H9 (cell line): ENCODE measurements at regions not wholly inside any gene's neighbourhood (a gene's known extent, or its start where the extent isn't known, plus 50 kb on each side); places are given as distances from the start of the nearest gene placed in this dataset.

ENCODE experiments used
- DNase-seq: peaks from one replicate; pipeline ENCODE4 v3.0.0-alpha.2; 2017
- H2AFZ ChIP-seq: one replicate; pipeline ENCODE4 v1.6.1; 2013; ENCODE audit warnings: mild to moderate bottlenecking, low read length, control low read depth, moderate library complexity
- H2AK5ac ChIP-seq: 2 replicates; pipeline ENCODE4 v1.6.1; 2013; ENCODE audit warnings: low read length, control low read depth, mixed read lengths; ENCODE audit not compliant: insufficient read length
- H2BK120ac ChIP-seq: one replicate; pipeline ENCODE4 v1.6.1; 2013; ENCODE audit warnings: low read depth, mild to moderate bottlenecking, low read length, control low read depth, inconsistent platforms; ENCODE audit not compliant: poor library complexity, severe bottlenecking
- H2BK12ac ChIP-seq: 2 replicates; pipeline ENCODE4 v1.6.1; 2013; ENCODE audit warnings: low read length, control low read depth, mixed read lengths, low read depth; ENCODE audit not compliant: insufficient read length
- H2BK15ac ChIP-seq: 2 replicates; pipeline ENCODE4 v1.6.1; 2013; ENCODE audit warnings: low read depth, low read length, control low read depth
- H2BK20ac ChIP-seq: one replicate; pipeline ENCODE4 v1.6.1; 2013; ENCODE audit warnings: low read depth, mild to moderate bottlenecking, low read length, control low read depth, inconsistent platforms; ENCODE audit not compliant: poor library complexity, severe bottlenecking
- H2BK5ac ChIP-seq: 2 replicates; pipeline ENCODE4 v1.6.1; 2013; ENCODE audit warnings: low read length, control low read depth, mixed read lengths; ENCODE audit not compliant: insufficient read length
- H3K14ac ChIP-seq: 2 replicates; pipeline ENCODE4 v1.6.1; 2013; ENCODE audit warnings: low read length, control low read depth; ENCODE audit not compliant: insufficient read depth
- H3K18ac ChIP-seq: 2 replicates; pipeline ENCODE4 v1.6.1; 2013; ENCODE audit warnings: low read depth, mild to moderate bottlenecking, mixed read lengths, low read length, control low read depth; ENCODE audit not compliant: insufficient read length
- H3K23ac ChIP-seq: 2 replicates; pipeline ENCODE4 v1.6.1; 2013; ENCODE audit warnings: low read length, control low read depth, mixed read lengths, low read depth; ENCODE audit not compliant: insufficient read length
- H3K23me2 ChIP-seq: 2 replicates; pipeline ENCODE4 v1.6.1; 2013; ENCODE audit warnings: low read depth, mild to moderate bottlenecking, mixed read lengths, low read length, control low read depth; ENCODE audit not compliant: insufficient read length, poor library complexity, severe bottlenecking
- H3K27ac ChIP-seq: 2 replicates; pipeline ENCODE4 v1.5.1; 2013; ENCODE audit warnings: low read length, control low read depth, mixed read lengths, low read depth; ENCODE audit not compliant: insufficient read length
- H3K27me3 ChIP-seq: 2 replicates; pipeline ENCODE4 v1.6.1; 2013; ENCODE audit warnings: low read length, control low read depth, inconsistent platforms; ENCODE audit not compliant: insufficient read depth
- H3K4ac ChIP-seq: 2 replicates; pipeline ENCODE4 v1.6.1; 2013; ENCODE audit warnings: low read depth, mild to moderate bottlenecking, control low read depth, inconsistent platforms, low read length, moderate library complexity
- H3K4me1 ChIP-seq: 2 replicates; pipeline ENCODE4 v1.6.1; 2013; ENCODE audit warnings: low read length, control low read depth, inconsistent platforms; ENCODE audit not compliant: insufficient read depth
- H3K4me2 ChIP-seq: 2 replicates; pipeline ENCODE4 v1.6.1; 2013; ENCODE audit warnings: low read length, control low read depth, mixed read lengths; ENCODE audit not compliant: insufficient read length, insufficient read depth
- H3K56ac ChIP-seq: 2 replicates; pipeline ENCODE4 v1.6.1; 2013; ENCODE audit warnings: low read depth, mild to moderate bottlenecking, mixed read lengths, low read length, control low read depth; ENCODE audit not compliant: insufficient read length
- H3K79me1 ChIP-seq: 2 replicates; pipeline ENCODE4 v1.6.1; 2013; ENCODE audit warnings: low read depth, mild to moderate bottlenecking, moderate library complexity, low read length, control low read depth, inconsistent platforms; ENCODE audit not compliant: insufficient read depth, poor library complexity, severe bottlenecking
- H3K79me2 ChIP-seq: 2 replicates; pipeline ENCODE4 v1.6.1; 2013; ENCODE audit warnings: low read length, control low read depth, inconsistent platforms; ENCODE audit not compliant: insufficient read depth
- H3K9ac ChIP-seq: 2 replicates; pipeline ENCODE4 v1.6.1; 2013; ENCODE audit warnings: low read length, control low read depth, mixed read lengths; ENCODE audit not compliant: insufficient read length; ENCODE audit errors: extremely low read depth
- H3K9me3 ChIP-seq: one replicate; pipeline ENCODE4 v1.6.1; 2013; ENCODE audit warnings: low read depth, low read length, inconsistent platforms; ENCODE audit not compliant: control insufficient read depth
- H3T11ph ChIP-seq: one replicate; pipeline ENCODE4 v1.6.1; 2013; ENCODE audit warnings: mild to moderate bottlenecking, low read length, control low read depth, inconsistent platforms
- H4K20me1 ChIP-seq: one replicate; pipeline ENCODE4 v1.6.1; 2013; ENCODE audit not compliant: control insufficient read depth, insufficient read length, insufficient read depth
- H4K5ac ChIP-seq: 2 replicates; pipeline ENCODE4 v1.6.1; 2013; ENCODE audit warnings: low read depth, mild to moderate bottlenecking, mixed read lengths, low read length, control low read depth; ENCODE audit not compliant: insufficient read length
- H4K8ac ChIP-seq: replicated peaks from 2 replicates; pipeline ENCODE4 v1.6.1; 2013; ENCODE audit warnings: low read length, control low read depth, mixed read lengths, low read depth; ENCODE audit not compliant: insufficient read length
- H4K91ac ChIP-seq: 2 replicates; pipeline ENCODE4 v1.6.1; 2013; ENCODE audit warnings: low read depth, mild to moderate bottlenecking, moderate library complexity, mixed read lengths, low read length, control low read depth; ENCODE audit not compliant: insufficient read length
- H3K27ac Mint-ChIP-seq, 3 experiments: 2 replicates in 2 of 3; 3 replicates in 1 of 3; pipeline ENCODE4 v1.8.0; 2020 to 2021; ENCODE audit warnings: mixed read lengths in 3 of 3, mild to moderate bottlenecking in 1 of 3, moderate library complexity in 1 of 3
- H3K27me3 Mint-ChIP-seq: 2 replicates; pipeline ENCODE4 v1.8.0; 2021; ENCODE audit warnings: low read depth, mild to moderate bottlenecking, moderate library complexity, mixed read lengths
- H3K36me3 Mint-ChIP-seq, 3 experiments: 2 replicates in 2 of 3; 3 replicates in 1 of 3; pipeline ENCODE4 v1.8.0; 2020 to 2021; ENCODE audit warnings: low read depth in 3 of 3, mixed read lengths in 3 of 3; ENCODE audit not compliant: insufficient read depth in 1 of 3
- H3K4me1 Mint-ChIP-seq, 2 experiments: 2 replicates each; pipeline ENCODE4 v1.8.0; 2020; ENCODE audit warnings: mixed read lengths in 2 of 2
- H3K4me3 Mint-ChIP-seq, 2 experiments: 2 replicates in 1 of 2; 3 replicates in 1 of 2; pipeline ENCODE4 v1.8.0; 2020 to 2021; ENCODE audit warnings: mild to moderate bottlenecking in 2 of 2, mixed read lengths in 2 of 2, moderate library complexity in 1 of 2
- H3K9me3 Mint-ChIP-seq, 2 experiments: 2 replicates in 1 of 2; 3 replicates in 1 of 2; pipeline ENCODE4 v1.8.0; 2020; ENCODE audit warnings: mild to moderate bottlenecking in 2 of 2, mixed read lengths in 2 of 2, moderate library complexity in 1 of 2
- WGBS: extraction: QIAGEN DNeasy Blood & Tissue Kit; methylation state at CpG from one replicate; pipeline ENCODE4 v1.1.7; 2013; ENCODE audit warnings: missing lambda C conversion rate, low lambda C conversion rate, mixed read lengths; ENCODE audit not compliant: insufficient read length; ENCODE audit errors: extremely low coverage; 5-methylcytosine and 5-hydroxymethylcytosine counted together
- TF ChIP-seq, protein P1 (sequence below): fragments of 200-600 bp; sonication (generic); conservative IDR thresholded peaks from 3 replicates; pipeline ENCODE4 v1.8.0; 2021; ENCODE audit warnings: antibody characterized with exemption, mild to moderate bottlenecking

GRCh38 chr5:125476901-125477585 lies 730.6 kb upstream of the ZNF608 start:
- no peak for DNase-seq
- Histone ChIP-seq H2AK5ac (no peak overlapping the region), H3K4me2 (no peak overlapping the region)

More at GRCh38 chr5:125476901-125477585, 730.6 kb upstream of the ZNF608 start:
- H3K4ac ChIP-seq: no peak overlapping the region
- H4K20me1 ChIP-seq: no peaks in the 10 kb centered on the region
- H3K27ac ChIP-seq: no peak overlapping the region
- no peaks in the 10 kb centered on the region for H3K9me3 ChIP-seq
- H3K23me2 ChIP-seq: no peaks in the 10 kb centered on the region
- no peaks in the 10 kb centered on the region for H3K4me1 ChIP-seq
- H2AFZ ChIP-seq: no peak overlapping the region
- H2BK5ac ChIP-seq: no peak overlapping the region
- TF ChIP-seq, protein P1, sequence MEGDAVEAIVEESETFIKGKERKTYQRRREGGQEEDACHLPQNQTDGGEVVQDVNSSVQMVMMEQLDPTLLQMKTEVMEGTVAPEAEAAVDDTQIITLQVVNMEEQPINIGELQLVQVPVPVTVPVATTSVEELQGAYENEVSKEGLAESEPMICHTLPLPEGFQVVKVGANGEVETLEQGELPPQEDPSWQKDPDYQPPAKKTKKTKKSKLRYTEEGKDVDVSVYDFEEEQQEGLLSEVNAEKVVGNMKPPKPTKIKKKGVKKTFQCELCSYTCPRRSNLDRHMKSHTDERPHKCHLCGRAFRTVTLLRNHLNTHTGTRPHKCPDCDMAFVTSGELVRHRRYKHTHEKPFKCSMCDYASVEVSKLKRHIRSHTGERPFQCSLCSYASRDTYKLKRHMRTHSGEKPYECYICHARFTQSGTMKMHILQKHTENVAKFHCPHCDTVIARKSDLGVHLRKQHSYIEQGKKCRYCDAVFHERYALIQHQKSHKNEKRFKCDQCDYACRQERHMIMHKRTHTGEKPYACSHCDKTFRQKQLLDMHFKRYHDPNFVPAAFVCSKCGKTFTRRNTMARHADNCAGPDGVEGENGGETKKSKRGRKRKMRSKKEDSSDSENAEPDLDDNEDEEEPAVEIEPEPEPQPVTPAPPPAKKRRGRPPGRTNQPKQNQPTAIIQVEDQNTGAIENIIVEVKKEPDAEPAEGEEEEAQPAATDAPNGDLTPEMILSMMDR: no peak
- peaks cover 6 to 7% of the 10 kb centered on the region in 2 experiments; a peak in 3 of 4 replicates for H3K4me1 Mint-ChIP-seq
- H3K56ac ChIP-seq: no peak overlapping the region
- H3K23ac ChIP-seq: no peak overlapping the region
- no peaks in the 10 kb centered on the region for H3K36me3 Mint-ChIP-seq
- no peak overlapping the region for H2BK120ac ChIP-seq
- no peak overlapping the region for H2BK12ac ChIP-seq
- H3K27ac Mint-ChIP-seq: no peak overlapping the region
- H3K27me3 Mint-ChIP-seq: no peaks in the 10 kb centered on the region
- H3K9ac ChIP-seq: no peak overlapping the region
- H3K4me3 Mint-ChIP-seq: no peak overlapping the region
- no peak overlapping the region for H4K8ac ChIP-seq
- no CpG with 5 or more reads among the region's 3 CpGs for WGBS
- H3K9me3 Mint-ChIP-seq: no peaks in the 10 kb centered on the region
- H3T11ph ChIP-seq: no peak overlapping the region
- no peak overlapping the region for H2BK20ac ChIP-seq
- H3K27me3 ChIP-seq: no peaks in the 10 kb centered on the region
- H4K91ac ChIP-seq: no peak overlapping the region
- H3K18ac ChIP-seq: no peak overlapping the region
- H3K79me2 ChIP-seq: no peaks in the 10 kb centered on the region
- H2BK15ac ChIP-seq: no peak overlapping the region
- no peak overlapping the region for H4K5ac ChIP-seq
- no peaks in the 10 kb centered on the region for H3K79me1 ChIP-seq
- H3K14ac ChIP-seq: no peak overlapping the region
